NB4 (cell line): ENCODE measurements at regions not wholly inside any gene's neighbourhood (a gene's known extent, or its start where the extent isn't known, plus 50 kb on each side); places are given as distances from the start of the nearest gene placed in this dataset.

Experiments used
- DNase-seq: peaks from one replicate; pipeline ENCODE4 v3.0.0; 2010; ENCODE audit warnings: low read depth
- H3K4me3 ChIP-seq: one replicate; pipeline ENCODE4 v1.5.1; 2011; ENCODE audit warnings: mild to moderate bottlenecking, low read depth, low read length, moderate library complexity
- MYC ChIP-seq: IDR thresholded peaks from 2 replicates; pipeline ENCODE4 v1.6.1; 2011; ENCODE audit warnings: low read depth, low read length
- POLR2A ChIP-seq: IDR thresholded peaks from 2 replicates; pipeline ENCODE4 v1.6.1; 2011; ENCODE audit warnings: mild to moderate bottlenecking; ENCODE audit not compliant: insufficient read length; ENCODE audit errors: extremely low read depth
- TF ChIP-seq, protein P1 (sequence below): IDR thresholded peaks from one replicate; pipeline ENCODE4 v1.5.1; 2012; ENCODE audit warnings: low read depth, low read length
- TF ChIP-seq, protein P2 (sequence below): IDR thresholded peaks from 2 replicates; pipeline ENCODE4 v1.6.1; 2011; ENCODE audit warnings: low read depth, low read length

DNA sequence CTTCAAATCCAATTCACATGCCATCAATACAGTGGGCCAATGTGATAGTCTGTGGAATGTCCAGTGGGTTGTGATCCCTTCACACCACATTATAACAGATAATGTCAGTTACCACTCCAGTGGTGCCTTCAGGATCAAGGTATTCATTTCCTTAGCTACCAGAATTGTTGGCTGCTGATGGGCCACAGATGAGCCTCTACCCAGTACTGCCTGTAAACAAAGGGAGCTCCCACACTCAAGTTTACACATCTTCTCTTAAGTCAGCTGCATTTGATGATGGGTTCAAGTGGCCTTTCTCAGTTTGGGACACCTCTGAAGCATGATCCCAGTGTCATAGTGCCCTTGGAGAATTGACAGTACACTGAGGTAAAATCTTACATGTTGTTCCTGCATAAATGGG, 477.0 kb upstream of the CD180 start:
- no peak for DNase-seq
- no peak overlapping the region for H3K4me3 ChIP-seq
- TF ChIP-seq POLR2A (no peak), MYC (no peak)
- TF ChIP-seq, protein P1, sequence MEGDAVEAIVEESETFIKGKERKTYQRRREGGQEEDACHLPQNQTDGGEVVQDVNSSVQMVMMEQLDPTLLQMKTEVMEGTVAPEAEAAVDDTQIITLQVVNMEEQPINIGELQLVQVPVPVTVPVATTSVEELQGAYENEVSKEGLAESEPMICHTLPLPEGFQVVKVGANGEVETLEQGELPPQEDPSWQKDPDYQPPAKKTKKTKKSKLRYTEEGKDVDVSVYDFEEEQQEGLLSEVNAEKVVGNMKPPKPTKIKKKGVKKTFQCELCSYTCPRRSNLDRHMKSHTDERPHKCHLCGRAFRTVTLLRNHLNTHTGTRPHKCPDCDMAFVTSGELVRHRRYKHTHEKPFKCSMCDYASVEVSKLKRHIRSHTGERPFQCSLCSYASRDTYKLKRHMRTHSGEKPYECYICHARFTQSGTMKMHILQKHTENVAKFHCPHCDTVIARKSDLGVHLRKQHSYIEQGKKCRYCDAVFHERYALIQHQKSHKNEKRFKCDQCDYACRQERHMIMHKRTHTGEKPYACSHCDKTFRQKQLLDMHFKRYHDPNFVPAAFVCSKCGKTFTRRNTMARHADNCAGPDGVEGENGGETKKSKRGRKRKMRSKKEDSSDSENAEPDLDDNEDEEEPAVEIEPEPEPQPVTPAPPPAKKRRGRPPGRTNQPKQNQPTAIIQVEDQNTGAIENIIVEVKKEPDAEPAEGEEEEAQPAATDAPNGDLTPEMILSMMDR, result no peak
- TF ChIP-seq, protein P2, sequence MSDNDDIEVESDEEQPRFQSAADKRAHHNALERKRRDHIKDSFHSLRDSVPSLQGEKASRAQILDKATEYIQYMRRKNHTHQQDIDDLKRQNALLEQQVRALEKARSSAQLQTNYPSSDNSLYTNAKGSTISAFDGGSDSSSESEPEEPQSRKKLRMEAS, result no peak

- no peak for DNase-seq
- no peak overlapping the region for H3K4me3 ChIP-seq
- TF ChIP-seq, protein P2, result no peak
- TF ChIP-seq, protein P1, result no peak
- TF ChIP-seq MYC (no peak), POLR2A (no peak)
Observed at GRCh38 chr5:67673180-67673579, 476.6 kb upstream of the CD180 start.

DNA sequence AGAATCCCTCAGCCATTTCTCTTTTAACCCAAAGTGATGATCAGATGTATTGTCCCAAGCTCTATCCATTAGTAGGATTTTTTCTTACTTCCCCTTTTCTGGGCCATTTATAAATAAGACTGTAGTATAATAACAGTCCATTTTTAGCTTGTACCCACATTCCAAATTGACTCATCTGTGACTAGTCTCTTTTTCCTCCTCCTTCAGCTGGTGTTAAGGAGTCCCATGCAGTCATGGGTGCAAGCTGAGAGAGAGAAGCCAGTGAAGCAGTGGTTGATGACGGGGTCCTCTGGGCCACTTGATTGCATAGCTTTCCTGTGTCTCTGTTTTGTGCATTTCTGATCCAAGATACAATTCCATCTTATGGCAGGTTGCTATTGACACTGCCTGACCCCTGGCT, 476.0 kb upstream of the CD180 start:
- H3K4me3 ChIP-seq, result no peak overlapping the region
- TF ChIP-seq, protein P2, result no peak
- TF ChIP-seq, protein P1, result no peak
- TF ChIP-seq POLR2A, result no peak
- TF ChIP-seq MYC, result no peak
- no peak for DNase-seq

DNA sequence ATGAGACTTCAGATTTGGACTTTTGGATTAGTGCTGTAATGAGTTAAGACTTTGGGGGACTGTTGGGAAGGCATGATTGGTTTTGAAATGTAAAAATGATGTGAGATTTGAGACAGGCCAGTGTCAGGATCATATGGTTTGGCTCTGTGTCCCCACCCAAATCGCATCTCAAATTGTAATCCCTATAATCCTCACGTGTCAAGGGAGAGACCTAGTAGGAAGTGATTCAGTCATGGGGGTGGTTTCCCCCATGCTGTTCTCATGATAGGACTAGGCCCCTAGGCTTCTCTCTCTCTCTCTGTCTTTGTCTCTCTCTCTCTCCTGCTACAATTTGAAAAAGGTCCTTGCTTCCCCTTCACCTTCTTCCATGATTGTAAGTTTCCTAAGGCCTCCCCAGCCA, 473.3 kb upstream of the CD180 start:
- H3K4me3 ChIP-seq, result no peak overlapping the region
- TF ChIP-seq, protein P2, result no peak
- TF ChIP-seq POLR2A, result no peak
- TF ChIP-seq, protein P1, result no peak
- no peak for TF ChIP-seq MYC
- no peak for DNase-seq

DNA sequence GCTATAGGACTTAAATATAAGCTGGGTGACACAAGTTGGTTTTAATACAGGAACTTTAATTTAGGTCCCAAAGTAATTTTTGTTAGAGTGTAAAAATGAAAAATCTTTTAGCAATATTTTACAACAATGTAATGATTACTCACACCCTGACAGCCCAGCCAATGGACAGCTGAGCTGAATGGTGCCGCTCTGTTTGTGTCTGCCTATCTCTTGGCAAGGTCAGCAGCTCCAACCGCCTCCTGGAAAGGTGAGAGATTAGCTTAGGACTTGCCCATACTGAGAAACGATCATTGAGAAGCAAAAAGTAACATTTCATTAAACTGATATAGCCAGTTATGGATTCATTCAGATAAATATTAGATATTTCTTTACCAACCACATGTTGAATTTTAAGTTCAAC, 463.6 kb upstream of the CD180 start:
- no peak for DNase-seq
- TF ChIP-seq, protein P1, result no peak
- TF ChIP-seq MYC, result no peak
- TF ChIP-seq, protein P2, result no peak
- no peak for TF ChIP-seq POLR2A
- no peak overlapping the region for H3K4me3 ChIP-seq

DNA sequence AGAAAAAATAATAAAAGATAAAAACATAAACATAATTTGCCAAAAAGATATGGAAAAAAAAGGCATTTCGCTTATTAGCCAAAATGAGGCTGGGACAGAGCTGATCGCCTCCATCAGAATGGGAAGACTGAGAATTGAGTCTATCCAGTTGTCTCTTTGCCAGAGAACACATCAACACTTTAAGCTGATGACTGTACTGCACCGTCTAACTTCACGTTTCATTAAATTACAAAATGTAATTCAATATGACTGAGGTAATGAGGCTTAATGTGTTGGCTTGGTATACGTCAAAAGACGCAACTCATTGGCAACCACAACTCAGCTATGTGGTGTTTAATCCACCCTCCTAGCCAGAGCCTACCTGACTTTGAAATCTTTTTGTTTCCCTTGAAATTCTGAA, 462.7 kb upstream of the CD180 start:
- no peak overlapping the region for H3K4me3 ChIP-seq
- no peak for DNase-seq
- TF ChIP-seq, protein P2, result no peak
- TF ChIP-seq, protein P1, result no peak
